Endodermal cell (in vitro differentiated cells): ENCODE measurements at regions not wholly inside any gene's neighbourhood (a gene's known extent, or its start where the extent isn't known, plus 50 kb on each side); places are given as distances from the start of the nearest gene placed in this dataset.

ENCODE experiments used
- DNase-seq: peaks from one replicate; pipeline ENCODE4 v3.0.0-alpha.2; 2017
- H3K27ac ChIP-seq: 2 replicates; pipeline ENCODE4 v1.5.1; 2013; ENCODE audit warnings: mild to moderate bottlenecking, low read depth, low read length, moderate library complexity
- H3K27me3 ChIP-seq: 2 replicates; pipeline ENCODE4 v1.6.1; 2013; ENCODE audit warnings: mild to moderate bottlenecking, low read length, moderate library complexity; ENCODE audit not compliant: insufficient read depth, control insufficient read depth, poor library complexity, severe bottlenecking
- H3K36me3 ChIP-seq: 2 replicates; pipeline ENCODE4 v1.7.0; 2013; ENCODE audit warnings: mild to moderate bottlenecking, low read length, moderate library complexity; ENCODE audit not compliant: control insufficient read depth, insufficient read depth
- H3K4me1 ChIP-seq: one replicate; pipeline ENCODE4 v1.7.0; 2013; ENCODE audit warnings: low read length; ENCODE audit not compliant: control insufficient read depth, insufficient read depth
- H3K4me3 ChIP-seq: 2 replicates; pipeline ENCODE4 v1.5.1; 2013; ENCODE audit warnings: mild to moderate bottlenecking, low read length, moderate library complexity
- H3K9ac ChIP-seq: 2 replicates; pipeline ENCODE4 v1.6.1; 2013; ENCODE audit warnings: mild to moderate bottlenecking, low read length, moderate library complexity; ENCODE audit not compliant: poor library complexity, severe bottlenecking; ENCODE audit errors: extremely low read depth
- H3K9me3 ChIP-seq: 2 replicates; pipeline ENCODE4 v1.6.1; 2013; ENCODE audit warnings: mild to moderate bottlenecking, low read length, moderate library complexity; ENCODE audit not compliant: control insufficient read depth
- H3K27ac Mint-ChIP-seq: 2 replicates; pipeline ENCODE4 v1.8.0; 2020; ENCODE audit warnings: mixed read lengths
- H3K27me3 Mint-ChIP-seq: 2 replicates; pipeline ENCODE4 v1.8.0; 2021; ENCODE audit warnings: mild to moderate bottlenecking, mixed read lengths; ENCODE audit not compliant: insufficient read depth
- H3K36me3 Mint-ChIP-seq: 2 replicates; pipeline ENCODE4 v1.8.0; 2020; ENCODE audit warnings: low read depth, mixed read lengths
- H3K4me1 Mint-ChIP-seq: 2 replicates; pipeline ENCODE4 v1.8.0; 2020; ENCODE audit warnings: mixed read lengths
- H3K4me3 Mint-ChIP-seq: 2 replicates; pipeline ENCODE4 v1.8.0; 2020; ENCODE audit warnings: mild to moderate bottlenecking, moderate library complexity, mixed read lengths
- H3K9me3 Mint-ChIP-seq: 2 replicates; pipeline ENCODE4 v1.8.0; 2020; ENCODE audit warnings: mild to moderate bottlenecking, mixed read lengths
- CTCF ChIP-seq: fragments of 200-600 bp; sonication (generic); conservative IDR thresholded peaks from 2 replicates; pipeline ENCODE4 v1.5.0; 2021; ENCODE audit warnings: antibody characterized with exemption, mild to moderate bottlenecking
- WGBS, 2 experiments: methylation state at CpG; one replicate each; pipeline versions ENCODE4 v1.1.5 to v1.1.7; 2013; ENCODE audit warnings: missing lambda C conversion rate in 2 of 2, mixed read lengths in 1 of 2; ENCODE audit not compliant: insufficient coverage in 1 of 2, insufficient read length in 1 of 2; 5-methylcytosine and 5-hydroxymethylcytosine counted together

GRCh38 chr14:100392356-100392755 is 69.2 kb downstream of the SLC25A47 start:
- H3K4me3 ChIP-seq: no peak overlapping the region
- peaks cover 6% of the 10 kb centered on the region for H3K36me3 ChIP-seq
- Mint-ChIP-seq H3K36me3 (no peaks in the 10 kb centered on the region), H3K27ac (no peak overlapping the region), H3K4me1 (peaks cover 22% of the 10 kb centered on the region), H3K9me3 (no peaks in the 10 kb centered on the region), H3K4me3 (no peak overlapping the region), H3K27me3 (peaks cover 93% of the 10 kb centered on the region)
- WGBS, 2 experiments: 93 to 95% methylated on average over 10 to 11 of the region's 11 CpGs
- no peak overlapping the region for H3K27ac ChIP-seq
- peaks cover 20% of the 10 kb centered on the region for H3K4me1 ChIP-seq
- no peak for TF ChIP-seq CTCF
- no peak overlapping the region for H3K9ac ChIP-seq
- H3K27me3 ChIP-seq: peaks cover 47% of the 10 kb centered on the region
- no peak for DNase-seq
- no peaks in the 10 kb centered on the region for H3K9me3 ChIP-seq

GRCh38 chr14:100393362-100393761 is 70.2 kb downstream of the SLC25A47 start:
- Histone ChIP-seq H3K27ac (no peak overlapping the region), H3K36me3 (peaks cover 6% of the 10 kb centered on the region), H3K27me3 (peaks cover 49% of the 10 kb centered on the region), H3K4me1 (peaks cover 22% of the 10 kb centered on the region), H3K9ac (no peak overlapping the region), H3K4me3 (no peak overlapping the region), H3K9me3 (no peaks in the 10 kb centered on the region)
- Mint-ChIP-seq H3K36me3 (no peaks in the 10 kb centered on the region), H3K4me1 (peaks cover 18% of the 10 kb centered on the region), H3K27ac (no peak overlapping the region), H3K27me3 (peaks cover 96% of the 10 kb centered on the region), H3K9me3 (no peaks in the 10 kb centered on the region), H3K4me3 (no peak overlapping the region)
- WGBS, 2 experiments: 81 to 92% methylated on average over 8 to 10 of the region's 10 CpGs
- no peak for DNase-seq
- TF ChIP-seq CTCF: no peak

- TF ChIP-seq CTCF: no peak
- Histone ChIP-seq H3K36me3 (peaks cover 6% of the 10 kb centered on the region), H3K27ac (no peak overlapping the region), H3K4me1 (peaks cover 24% of the 10 kb centered on the region), H3K9ac (no peak overlapping the region), H3K4me3 (no peak overlapping the region), H3K27me3 (peaks cover 49% of the 10 kb centered on the region), H3K9me3 (no peaks in the 10 kb centered on the region)
- DNase-seq: no peak
- no peak overlapping the region for H3K4me3 Mint-ChIP-seq
- H3K27me3 Mint-ChIP-seq: peaks cover 94% of the 10 kb centered on the region
- H3K4me1 Mint-ChIP-seq: peaks cover 18% of the 10 kb centered on the region
- WGBS, 2 experiments: 77 to 89% methylated on average over 10 to 11 of the region's 11 CpGs
- H3K9me3 Mint-ChIP-seq: no peaks in the 10 kb centered on the region
- H3K36me3 Mint-ChIP-seq: no peaks in the 10 kb centered on the region
- peak overlapping the region; percentile 33 for H3K27ac Mint-ChIP-seq
These were observed 71.0 kb downstream of the SLC25A47 start for GRCh38 chr14:100393906-100394732.
